ENCODE measurements at regions not wholly inside any gene's neighbourhood (a gene's known extent, or its start where the extent isn't known, plus 50 kb on each side); places are given as distances from the start of the nearest gene placed in this dataset.
A peak's percentile ranks its signal among the peaks of the same experiment; 100 is the strongest.

DNA sequence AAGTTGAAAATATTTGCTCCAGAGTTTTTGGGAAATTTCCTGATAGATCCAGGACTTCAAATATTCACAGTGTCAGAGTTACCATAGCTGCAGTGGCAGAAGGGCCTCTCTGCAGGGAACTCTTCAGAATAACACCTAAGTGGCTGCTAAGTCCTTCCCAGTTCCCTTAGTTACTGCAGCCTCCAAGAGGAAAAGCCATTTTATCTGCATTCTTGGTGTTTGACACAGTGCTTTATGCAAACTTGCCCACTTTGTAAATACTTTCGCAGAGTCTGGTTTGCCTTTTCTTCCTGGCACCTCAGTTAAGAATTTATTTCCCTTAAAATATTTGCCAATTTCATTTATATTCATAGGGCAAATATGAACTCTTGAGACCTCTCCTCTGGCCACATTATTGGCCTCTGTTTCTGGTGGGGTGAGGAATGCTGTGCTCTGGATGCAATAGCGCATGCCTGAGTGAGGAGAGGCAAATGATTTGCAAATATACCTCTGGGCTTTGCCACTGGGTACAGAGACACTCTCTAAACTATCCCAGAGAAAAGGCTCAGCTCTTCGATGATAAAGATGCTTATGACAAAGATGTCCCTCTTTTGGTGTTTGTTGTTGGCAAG lies 566.3 kb upstream of the NR3C2 start:
- Histone ChIP-seq H3K9me3 (no peaks in the 10 kb centered on the region), H3K4me3 (no peak overlapping the region), H3K27me3 (no peaks in the 10 kb centered on the region), H3K4me1 (no peaks in the 10 kb centered on the region), H3K27ac (no peak overlapping the region), H3K36me3 (replicated peaks in 1 of 2; ENCODE audit: insufficient read depth in 1 of 2, low read depth in 2 of 2) (no peaks in the 10 kb centered on the region)
- intact Hi-C loops (cut with DNase I), result no loop called here
- WGBS, 2 donors, result 69 to 70% methylated on average over 3 of the region's 3 CpGs
- no peak for ATAC-seq
- TF ChIP-seq POLR2A (IDR thresholded peaks at IDR 0.05), result no peak
- TF ChIP-seq, protein P1, sequence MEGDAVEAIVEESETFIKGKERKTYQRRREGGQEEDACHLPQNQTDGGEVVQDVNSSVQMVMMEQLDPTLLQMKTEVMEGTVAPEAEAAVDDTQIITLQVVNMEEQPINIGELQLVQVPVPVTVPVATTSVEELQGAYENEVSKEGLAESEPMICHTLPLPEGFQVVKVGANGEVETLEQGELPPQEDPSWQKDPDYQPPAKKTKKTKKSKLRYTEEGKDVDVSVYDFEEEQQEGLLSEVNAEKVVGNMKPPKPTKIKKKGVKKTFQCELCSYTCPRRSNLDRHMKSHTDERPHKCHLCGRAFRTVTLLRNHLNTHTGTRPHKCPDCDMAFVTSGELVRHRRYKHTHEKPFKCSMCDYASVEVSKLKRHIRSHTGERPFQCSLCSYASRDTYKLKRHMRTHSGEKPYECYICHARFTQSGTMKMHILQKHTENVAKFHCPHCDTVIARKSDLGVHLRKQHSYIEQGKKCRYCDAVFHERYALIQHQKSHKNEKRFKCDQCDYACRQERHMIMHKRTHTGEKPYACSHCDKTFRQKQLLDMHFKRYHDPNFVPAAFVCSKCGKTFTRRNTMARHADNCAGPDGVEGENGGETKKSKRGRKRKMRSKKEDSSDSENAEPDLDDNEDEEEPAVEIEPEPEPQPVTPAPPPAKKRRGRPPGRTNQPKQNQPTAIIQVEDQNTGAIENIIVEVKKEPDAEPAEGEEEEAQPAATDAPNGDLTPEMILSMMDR (IDR thresholded peaks at IDR 0.05), result no peak
- no peak for DNase-seq

DNA sequence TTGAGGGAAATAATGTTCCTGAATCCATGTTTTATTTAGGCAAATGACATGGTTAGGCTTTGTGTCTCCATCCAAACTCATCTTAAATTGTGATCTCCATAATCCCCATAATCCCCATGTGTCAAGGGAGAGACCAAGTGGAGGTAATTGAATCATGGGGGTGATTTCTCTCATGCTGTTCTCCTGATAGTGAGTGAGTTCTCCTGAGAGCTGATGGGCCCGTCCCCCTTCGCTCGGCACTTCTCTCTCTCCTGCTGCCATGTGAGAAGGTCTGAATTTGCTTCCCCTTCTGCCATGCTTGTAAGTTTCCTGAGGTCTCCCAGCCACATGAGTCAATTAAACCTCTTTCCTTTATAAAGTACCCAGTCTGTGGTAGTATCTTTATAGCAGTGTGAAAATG lies 563.0 kb upstream of the NR3C2 start:
- H3K36me3 ChIP-seq (replicated peaks in 1 of 2; ENCODE audit: insufficient read depth in 1 of 2, low read depth in 2 of 2), result no peaks in the 10 kb centered on the region
- H3K27ac ChIP-seq, result no peak overlapping the region
- DNase-seq (no peak), ATAC-seq (no peak)
- H3K4me1 ChIP-seq, result no peaks in the 10 kb centered on the region
- no peaks in the 10 kb centered on the region for H3K27me3 ChIP-seq
- H3K9me3 ChIP-seq, result no peaks in the 10 kb centered on the region
- intact Hi-C loops (cut with DNase I), result no loop called here
- TF ChIP-seq, protein P1 (IDR thresholded peaks at IDR 0.05), result no peak
- no peak for TF ChIP-seq POLR2A (IDR thresholded peaks at IDR 0.05)
- WGBS, 2 donors, result 93 to 100% methylated on average over 3 of the region's 3 CpGs
- H3K4me3 ChIP-seq, result no peak overlapping the region

DNA sequence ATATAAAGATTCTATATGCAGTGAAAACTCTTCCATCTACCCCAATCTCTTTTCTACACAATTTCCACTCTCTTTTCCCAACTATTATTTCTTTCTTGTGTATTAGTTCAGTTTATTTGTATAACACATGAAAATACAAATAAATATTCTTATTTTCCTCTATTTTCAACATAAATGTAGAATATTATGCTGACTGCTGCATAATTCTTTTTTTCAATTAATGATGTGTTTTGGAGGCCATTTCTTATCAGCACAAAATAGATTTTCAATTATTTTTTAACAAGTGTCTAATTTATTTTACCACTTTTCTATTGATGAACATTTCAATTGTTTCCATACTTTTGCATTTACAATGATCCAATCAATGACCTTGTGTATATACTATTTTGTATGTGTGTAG lies 557.7 kb upstream of the NR3C2 start:
- Histone ChIP-seq H3K36me3 (replicated peaks in 1 of 2; ENCODE audit: insufficient read depth in 1 of 2, low read depth in 2 of 2) (no peaks in the 10 kb centered on the region), H3K27ac (no peak overlapping the region), H3K9me3 (no peaks in the 10 kb centered on the region), H3K4me3 (no peak overlapping the region), H3K27me3 (no peaks in the 10 kb centered on the region), H3K4me1 (no peaks in the 10 kb centered on the region)
- intact Hi-C loops (cut with DNase I), result no loop called here
- no peak for DNase-seq
- no peak for TF ChIP-seq POLR2A (IDR thresholded peaks at IDR 0.05)
- TF ChIP-seq, protein P1 (IDR thresholded peaks at IDR 0.05), result no peak
- no peak for ATAC-seq

DNA sequence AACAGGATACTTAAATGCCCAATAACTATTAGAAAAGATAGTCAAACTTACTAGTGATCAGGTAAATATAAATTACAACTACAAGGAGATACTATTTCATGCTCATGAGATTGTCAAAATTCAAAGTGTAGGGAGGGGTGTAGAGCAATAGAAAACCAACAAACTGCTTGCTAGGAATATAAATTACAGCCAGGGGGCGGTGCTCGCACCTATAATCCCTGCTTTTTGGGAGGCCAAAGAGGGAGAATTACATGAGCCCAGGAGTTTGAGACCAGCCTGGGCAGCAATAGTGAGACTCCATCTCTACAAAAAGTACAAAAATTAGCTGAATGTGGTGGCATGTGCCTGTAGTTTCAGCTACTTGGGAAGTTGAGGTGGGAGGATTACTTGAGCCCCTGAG lies 556.5 kb upstream of the NR3C2 start:
- H3K27ac ChIP-seq, result no peak overlapping the region
- H3K36me3 ChIP-seq (replicated peaks in 1 of 2; ENCODE audit: insufficient read depth in 1 of 2, low read depth in 2 of 2), result no peaks in the 10 kb centered on the region
- H3K27me3 ChIP-seq, result no peaks in the 10 kb centered on the region
- no peaks in the 10 kb centered on the region for H3K9me3 ChIP-seq
- no peak for DNase-seq
- no peak for TF ChIP-seq POLR2A (IDR thresholded peaks at IDR 0.05)
- TF ChIP-seq, protein P1 (IDR thresholded peaks at IDR 0.05), result no peak
- H3K4me1 ChIP-seq, result no peaks in the 10 kb centered on the region
- no peak for ATAC-seq
- intact Hi-C loops (cut with DNase I), result no loop called here
- H3K4me3 ChIP-seq, result no peak overlapping the region
- WGBS, 2 donors, result 63 to 85% methylated on average over 2 of the region's 2 CpGs

DNA sequence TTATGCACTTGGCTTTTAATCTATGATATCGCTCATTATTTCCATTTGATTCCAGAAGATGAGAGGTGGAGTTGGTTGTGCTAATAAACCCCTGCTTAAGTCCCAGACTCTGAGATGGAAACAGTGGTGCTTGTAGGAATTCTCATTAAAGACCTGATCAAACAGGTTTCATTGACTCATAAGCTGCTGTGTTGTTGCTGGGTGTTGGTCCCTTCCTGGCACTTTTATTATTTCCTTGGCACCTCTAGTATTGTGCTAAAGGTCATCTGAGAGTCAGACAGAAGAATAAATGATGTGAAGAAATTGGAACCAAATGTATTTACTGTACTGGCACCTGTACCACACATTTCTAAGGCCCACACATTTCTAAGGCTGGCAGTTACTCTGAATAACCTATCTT lies 544.7 kb upstream of the NR3C2 start:
- Histone ChIP-seq H3K4me3 (no peak overlapping the region), H3K9me3 (no peaks in the 10 kb centered on the region), H3K27ac (no peak overlapping the region), H3K4me1 (peaks cover 7% of the 10 kb centered on the region), H3K27me3 (no peaks in the 10 kb centered on the region), H3K36me3 (replicated peaks in 1 of 2; ENCODE audit: insufficient read depth in 1 of 2, low read depth in 2 of 2) (no peaks in the 10 kb centered on the region)
- whole genome bisulfite sequencing, 2 donors, result 88 to 89% methylated on average over 1 of the region's 1 CpG
- TF ChIP-seq, protein P1 (IDR thresholded peaks at IDR 0.05), result no peak
- TF ChIP-seq POLR2A (IDR thresholded peaks at IDR 0.05), result no peak
- DNase-seq (peak in 1 of 4 donors; percentile 13), ATAC-seq (peak; percentile 47)
- intact Hi-C loops (cut with DNase I), result no loop called here
